HEK293 (cell line): ENCODE measurements at regions not wholly inside any gene's neighbourhood (a gene's known extent, or its start where the extent isn't known, plus 50 kb on each side); places are given as distances from the start of the nearest gene placed in this dataset.

Experiments used
- CTCF ChIP-seq: fragments of 450-650 bp; formaldehyde crosslinking; IDR thresholded peaks from 2 replicates; pipeline ENCODE4 v1.5.1; 2016; ENCODE audit warnings: missing biosample characterization, missing genetic modification characterization
- KLF16 ChIP-seq: fragments of 450-650 bp; formaldehyde crosslinking; IDR thresholded peaks from 2 replicates; pipeline ENCODE4 v1.5.1; 2017; ENCODE audit warnings: missing biosample characterization, missing genetic modification characterization
- PBX3 ChIP-seq: sonication (generic); formaldehyde crosslinking; IDR thresholded peaks from 2 replicates; pipeline ENCODE4 v1.8.1; 2022; ENCODE audit warnings: mild to moderate bottlenecking, moderate library complexity, missing genetic modification reagents
- TCF7L2 ChIP-seq: IDR thresholded peaks from 2 replicates; pipeline ENCODE4 v1.6.1; 2011; ENCODE audit warnings: low read depth, mild to moderate bottlenecking, inconsistent platforms, low read length, moderate library complexity, borderline replicate concordance
- ZBTB11 ChIP-seq: fragments of 450-650 bp; formaldehyde crosslinking; conservative IDR thresholded peaks from 2 replicates; pipeline ENCODE4 v1.5.1; 2016; ENCODE audit warnings: low read depth, missing biosample characterization, missing genetic modification characterization
- ZNF121 ChIP-seq: fragments of 450-650 bp; formaldehyde crosslinking; IDR thresholded peaks from 2 replicates; pipeline ENCODE4 v1.5.1; 2016; ENCODE audit warnings: missing biosample characterization, missing genetic modification characterization
- ZNF23 ChIP-seq: fragments of 450-650 bp; formaldehyde crosslinking; IDR thresholded peaks from 2 replicates; pipeline ENCODE4 v1.5.1; 2016; ENCODE audit warnings: missing biosample characterization, missing genetic modification characterization, borderline replicate concordance
- ZNF274 ChIP-seq, 2 experiments: fragments of 200-500 bp in 1 of 2; fragments of 450-650 bp in 1 of 2; sonication (Bioruptor generic) in 1 of 2; formaldehyde crosslinking in 1 of 2; IDR thresholded peaks; 2 replicates each; pipeline versions ENCODE4 v1.5.1 to v1.6.1; 2014 to 2016; ENCODE audit warnings: borderline replicate concordance in 1 of 2, inconsistent platforms in 1 of 2, low read length in 1 of 2, missing biosample characterization in 1 of 2, missing genetic modification characterization in 1 of 2
- ZNF629 ChIP-seq: fragments of 450-650 bp; formaldehyde crosslinking; IDR thresholded peaks from 2 replicates; pipeline ENCODE4 v1.5.1; 2017; ENCODE audit warnings: missing biosample characterization, missing genetic modification characterization
- ZNF639 ChIP-seq: fragments of 450-650 bp; formaldehyde crosslinking; IDR thresholded peaks from 2 replicates; pipeline ENCODE4 v1.5.1; 2016; ENCODE audit warnings: missing biosample characterization, missing genetic modification characterization
- ZNF747 ChIP-seq: fragments of 450-650 bp; formaldehyde crosslinking; IDR thresholded peaks from 2 replicates; pipeline ENCODE4 v1.5.1; 2016; ENCODE audit warnings: missing biosample characterization, missing genetic modification characterization
- ZNF76 ChIP-seq: fragments of 450-650 bp; formaldehyde crosslinking; IDR thresholded peaks from 2 replicates; pipeline ENCODE4; 2016; ENCODE audit warnings: low read depth, missing biosample characterization, missing genetic modification characterization, borderline replicate concordance

- TF ChIP-seq ZNF629 (tag by site-specific recombination) (no peak), ZNF76 (tag by site-specific recombination) (no peak), CTCF (tag by site-specific recombination) (no peak), ZNF274 (IDR thresholded peaks at IDR 0.05; ENCODE audit: low read length) (no peak), ZNF274 (tag by site-specific recombination; IDR thresholded peaks at IDR 0.05; ENCODE audit: borderline replicate concordance) (no peak), ZBTB11 (tag by site-specific recombination) (no peak), ZNF23 (tag by site-specific recombination) (no peak), TCF7L2 (no peak), ZNF639 (tag by site-specific recombination) (no peak), ZNF747 (tag by site-specific recombination) (no peak), PBX3 (CRISPR knock-in tag) (no peak), KLF16 (tag by site-specific recombination) (no peak), ZNF121 (tag by site-specific recombination) (no peak)
Measured at GRCh38 chr3:154893813-154894212, 186.3 kb upstream of the MME start.
